B cell (primary cell): ENCODE measurements at regions not wholly inside any gene's neighbourhood (a gene's known extent, or its start where the extent isn't known, plus 50 kb on each side); places are given as distances from the start of the nearest gene placed in this dataset.

Experiments
- ATAC-seq: fragments of 200-7000 bp; cut with Tn5 transposase; one replicate; pipeline ENCODE4 v1.10.0; 2021; ENCODE audit warnings: low read depth, mild to moderate bottlenecking, moderate number of reproducible peaks, moderate library complexity
- CTCF ChIA-PET: fragments of 350-600 bp; sonication (Branson Sonifier 250); formaldehyde crosslinking; loops from one replicate; lab custom pipeline; 2021; ENCODE audit warnings: antibody characterized with exemption, inconsistent platforms; lab: Charles Lee
- POLR2A ChIA-PET: fragments of 350-600 bp; sonication (Branson Sonifier 250); formaldehyde crosslinking; loops from one replicate; lab custom pipeline; 2021; ENCODE audit warnings: antibody characterized with exemption; lab: Charles Lee
- DNase-seq: peaks from one replicate; pipeline ENCODE4 v3.0.0; 2013
- H2AFZ ChIP-seq: 2 replicates; pipeline ENCODE4 v1.6.1; 2012; ENCODE audit warnings: mild to moderate bottlenecking, low read depth, low read length; ENCODE audit not compliant: insufficient read depth, poor library complexity, severe bottlenecking
- H3K27ac ChIP-seq, 2 donors: 1 replicate in 1 of 2; 2 replicates in 1 of 2; pipeline ENCODE4 v1.5.1; 2012 to 2013; ENCODE audit warnings: low read length in 2 of 2, mild to moderate bottlenecking in 2 of 2, moderate library complexity in 1 of 2
- H3K27me3 ChIP-seq, 4 experiments: fragments of 200-600 bp in 1 of 4; sonication (generic) in 1 of 4; replicated peaks in 1 of 4; 1 replicate in 2 of 4; 2 replicates in 2 of 4; pipeline versions ENCODE4 v1.6.1 to v1.7.0; 2013 to 2016; ENCODE audit warnings: low read length in 3 of 4, mild to moderate bottlenecking in 2 of 4, mixed read lengths in 1 of 4, moderate library complexity in 1 of 4; ENCODE audit not compliant: insufficient read depth in 4 of 4, control insufficient read depth in 3 of 4; ENCODE audit errors: control extremely low read depth in 1 of 4
- H3K36me3 ChIP-seq, 2 experiments: replicated peaks in 1 of 2; 1 replicate in 1 of 2; 2 replicates in 1 of 2; pipeline versions ENCODE4 v1.6.1 to v1.7.1; 2013; ENCODE audit warnings: low read length in 1 of 2; ENCODE audit not compliant: insufficient read depth in 2 of 2, control insufficient read depth in 1 of 2; ENCODE audit errors: control extremely low read depth in 1 of 2, extremely low read depth in 1 of 2
- H3K4me1 ChIP-seq, 2 donors: fragments of 200-600 bp in 1 of 2; sonication (generic) in 1 of 2; 1 replicate in 1 of 2; 2 replicates in 1 of 2; pipeline versions ENCODE4 v1.5.1 to v1.6.1; 2013 to 2017; ENCODE audit warnings: low read length in 2 of 2; ENCODE audit not compliant: control insufficient read depth in 2 of 2, insufficient read depth in 2 of 2
- H3K4me2 ChIP-seq: replicated peaks from 2 replicates; pipeline ENCODE3; 2012; ENCODE audit warnings: mild to moderate bottlenecking, low read depth, low read length; ENCODE audit not compliant: poor library complexity, severe bottlenecking
- H3K4me3 ChIP-seq, 5 experiments: fragments of 200-600 bp in 1 of 5; sonication (generic) in 1 of 5; 1 replicate in 3 of 5; 2 replicates in 2 of 5; pipeline versions ENCODE4 v1.5.1 to v1.7.0; 2011 to 2016; ENCODE audit warnings: low read length in 4 of 5, mild to moderate bottlenecking in 4 of 5, low read depth in 2 of 5, control low read depth in 1 of 5, moderate library complexity in 1 of 5; ENCODE audit not compliant: insufficient read depth in 1 of 5; ENCODE audit errors: control extremely low read depth in 1 of 5, extremely low read depth in 1 of 5
- H3K79me2 ChIP-seq: fragments of 200-600 bp; sonication (generic); one replicate; pipeline ENCODE4 v1.6.0; 2016; ENCODE audit warnings: low read length; ENCODE audit not compliant: control insufficient read depth, insufficient read depth
- H3K9ac ChIP-seq: fragments of 200-600 bp; sonication (generic); 2 replicates; pipeline ENCODE4 v1.6.1; 2017; ENCODE audit warnings: mild to moderate bottlenecking, low read length, moderate library complexity
- H3K9me3 ChIP-seq, 3 donors: one replicate each; pipeline versions ENCODE4 v1.6.1 to v1.7.1; 2013; ENCODE audit warnings: low read length in 2 of 3; ENCODE audit not compliant: control insufficient read depth in 2 of 3, insufficient read depth in 1 of 3; ENCODE audit errors: control extremely low read depth in 1 of 3
- H4K20me1 ChIP-seq: 2 replicates; pipeline ENCODE4 v1.6.0; 2012; ENCODE audit warnings: mild to moderate bottlenecking, low read length; ENCODE audit not compliant: insufficient read depth, control insufficient read depth, poor library complexity, severe bottlenecking
- H3K27ac Mint-ChIP-seq: one replicate; pipeline ENCODE4 v1.8.0; 2021; ENCODE audit warnings: mixed read lengths
- H3K27me3 Mint-ChIP-seq: one replicate; pipeline ENCODE4 v1.8.0; 2021; ENCODE audit warnings: mixed read lengths
- H3K4me1 Mint-ChIP-seq: one replicate; pipeline ENCODE4 v1.8.0; 2021; ENCODE audit warnings: mixed read lengths
- H3K4me3 Mint-ChIP-seq: one replicate; pipeline ENCODE4 v1.8.0; 2021; ENCODE audit warnings: mixed read lengths
- H3K9me3 Mint-ChIP-seq: one replicate; pipeline ENCODE4 v1.8.0; 2022; ENCODE audit warnings: mixed read lengths; ENCODE audit not compliant: insufficient read depth
- CTCF ChIP-seq: fragments of 200-600 bp; IDR thresholded peaks from one replicate; pipeline ENCODE4 v1.8.0; 2022; ENCODE audit warnings: antibody characterized with exemption, mild to moderate bottlenecking
- EZH2 ChIP-seq: IDR thresholded peaks from 2 replicates; pipeline ENCODE4 v1.6.1; 2012; ENCODE audit warnings: borderline replicate concordance, low read depth, mild to moderate bottlenecking, moderate library complexity, low read length; ENCODE audit not compliant: insufficient read depth, poor library complexity, severe bottlenecking
- WGBS: methylation state at CpG from one replicate; pipeline ENCODE4 v1.1.5; 2013; ENCODE audit warnings: missing lambda C conversion rate; ENCODE audit not compliant: insufficient coverage; 5-methylcytosine and 5-hydroxymethylcytosine counted together
- intact Hi-C: fragments of 100-400 bp; cut with micrococcal nuclease; formaldehyde crosslinking; loops from one replicate; pipeline ENCODE4 v1.10.0; 2022

GRCh38 chr4:155060419-155060818, 148.0 kb upstream of the NPY2R start:
- no peak for ATAC-seq
- H2AFZ ChIP-seq, result no peak overlapping the region
- H3K9ac ChIP-seq, result no peak overlapping the region
- Mint-ChIP-seq H3K4me1 (no peaks in the 10 kb centered on the region), H3K4me3 (no peak overlapping the region), H3K9me3 (no peaks in the 10 kb centered on the region), H3K27ac (no peak overlapping the region), H3K27me3 (no peaks in the 10 kb centered on the region)
- H3K4me1 ChIP-seq, result no peaks in the 10 kb centered on the region
- H3K4me2 ChIP-seq, result no peak overlapping the region
- WGBS, result no CpG with 5 or more reads among the region's 2 CpGs
- ChIA-PET CTCF (no interaction called here), POLR2A (no interaction called here)
- no peaks in the 10 kb centered on the region for H3K9me3 ChIP-seq
- H3K27ac ChIP-seq, result no peak overlapping the region
- H3K4me3 ChIP-seq, result no peak overlapping the region
- H3K36me3 ChIP-seq, result no peaks in the 10 kb centered on the region
- TF ChIP-seq EZH2, result no peak
- no peak for TF ChIP-seq CTCF
- intact Hi-C loops, result no loop called here
- no peaks in the 10 kb centered on the region for H3K79me2 ChIP-seq
- DNase-seq, result no peak
- H4K20me1 ChIP-seq, result no peaks in the 10 kb centered on the region
- no peaks in the 10 kb centered on the region for H3K27me3 ChIP-seq

GRCh38 chr4:155060873-155061272, 147.6 kb upstream of the NPY2R start:
- Histone ChIP-seq H3K9me3 (no peaks in the 10 kb centered on the region), H4K20me1 (no peaks in the 10 kb centered on the region), H3K9ac (no peak overlapping the region), H3K27ac (no peak overlapping the region), H3K4me1 (no peaks in the 10 kb centered on the region), H3K4me2 (no peak overlapping the region), H3K79me2 (no peaks in the 10 kb centered on the region), H2AFZ (no peak overlapping the region), H3K36me3 (no peaks in the 10 kb centered on the region), H3K27me3 (no peaks in the 10 kb centered on the region), H3K4me3 (no peak overlapping the region)
- CTCF ChIA-PET, result no interaction called here
- Mint-ChIP-seq H3K27ac (no peak overlapping the region), H3K4me1 (no peaks in the 10 kb centered on the region), H3K4me3 (no peak overlapping the region), H3K27me3 (no peaks in the 10 kb centered on the region), H3K9me3 (no peaks in the 10 kb centered on the region)
- no CpG with 5 or more reads among the region's 1 CpG for WGBS
- no peak for DNase-seq
- TF ChIP-seq CTCF (no peak), EZH2 (no peak)
- intact Hi-C loops, result no loop called here
- POLR2A ChIA-PET, result no interaction called here
- ATAC-seq, result no peak
